Neural cell (in vitro differentiated cells): ENCODE measurements at regions not wholly inside any gene's neighbourhood (a gene's known extent, or its start where the extent isn't known, plus 50 kb on each side); places are given as distances from the start of the nearest gene placed in this dataset.

Experiments used
- CTCF ChIP-seq: fragments of 450-650 bp; IDR thresholded peaks from 2 replicates; pipeline ENCODE4 v1.5.1; 2014; ENCODE audit warnings: antibody characterized with exemption, mild to moderate bottlenecking, moderate library complexity; ENCODE audit not compliant: poor library complexity, severe bottlenecking
- EP300 ChIP-seq: fragments of 450-650 bp; conservative IDR thresholded peaks from 2 replicates; pipeline ENCODE4 v1.6.1; 2014; ENCODE audit warnings: antibody characterized with exemption, mild to moderate bottlenecking, moderate library complexity; ENCODE audit not compliant: poor library complexity, severe bottlenecking
- EZH2 ChIP-seq: fragments of 200-600, 300-800 bp; shearing (Covaris generic), sonication (generic); IDR thresholded peaks from 2 replicates; pipeline ENCODE4 v1.6.1; 2014; ENCODE audit warnings: antibody characterized with exemption, low read length, borderline replicate concordance, mild to moderate bottlenecking; ENCODE audit not compliant: insufficient read depth, poor library complexity, severe bottlenecking
- POLR2AphosphoS5 ChIP-seq: IDR thresholded peaks from 2 replicates; pipeline ENCODE4 v1.6.1; 2012
- SMC3 ChIP-seq: fragments of 450-650 bp; conservative IDR thresholded peaks from 2 replicates; pipeline ENCODE4 v1.6.1; 2014; ENCODE audit warnings: antibody characterized with exemption, mild to moderate bottlenecking, moderate library complexity; ENCODE audit not compliant: poor library complexity
- TAF1 ChIP-seq: IDR thresholded peaks from 2 replicates; pipeline ENCODE4 v1.6.1; 2012; ENCODE audit warnings: low read depth
- TF ChIP-seq, protein P1 (sequence below): IDR thresholded peaks from 2 replicates; pipeline ENCODE4 v1.6.1; 2012; ENCODE audit warnings: borderline replicate concordance

- TF ChIP-seq CTCF = no peak
- TF ChIP-seq, protein P1, sequence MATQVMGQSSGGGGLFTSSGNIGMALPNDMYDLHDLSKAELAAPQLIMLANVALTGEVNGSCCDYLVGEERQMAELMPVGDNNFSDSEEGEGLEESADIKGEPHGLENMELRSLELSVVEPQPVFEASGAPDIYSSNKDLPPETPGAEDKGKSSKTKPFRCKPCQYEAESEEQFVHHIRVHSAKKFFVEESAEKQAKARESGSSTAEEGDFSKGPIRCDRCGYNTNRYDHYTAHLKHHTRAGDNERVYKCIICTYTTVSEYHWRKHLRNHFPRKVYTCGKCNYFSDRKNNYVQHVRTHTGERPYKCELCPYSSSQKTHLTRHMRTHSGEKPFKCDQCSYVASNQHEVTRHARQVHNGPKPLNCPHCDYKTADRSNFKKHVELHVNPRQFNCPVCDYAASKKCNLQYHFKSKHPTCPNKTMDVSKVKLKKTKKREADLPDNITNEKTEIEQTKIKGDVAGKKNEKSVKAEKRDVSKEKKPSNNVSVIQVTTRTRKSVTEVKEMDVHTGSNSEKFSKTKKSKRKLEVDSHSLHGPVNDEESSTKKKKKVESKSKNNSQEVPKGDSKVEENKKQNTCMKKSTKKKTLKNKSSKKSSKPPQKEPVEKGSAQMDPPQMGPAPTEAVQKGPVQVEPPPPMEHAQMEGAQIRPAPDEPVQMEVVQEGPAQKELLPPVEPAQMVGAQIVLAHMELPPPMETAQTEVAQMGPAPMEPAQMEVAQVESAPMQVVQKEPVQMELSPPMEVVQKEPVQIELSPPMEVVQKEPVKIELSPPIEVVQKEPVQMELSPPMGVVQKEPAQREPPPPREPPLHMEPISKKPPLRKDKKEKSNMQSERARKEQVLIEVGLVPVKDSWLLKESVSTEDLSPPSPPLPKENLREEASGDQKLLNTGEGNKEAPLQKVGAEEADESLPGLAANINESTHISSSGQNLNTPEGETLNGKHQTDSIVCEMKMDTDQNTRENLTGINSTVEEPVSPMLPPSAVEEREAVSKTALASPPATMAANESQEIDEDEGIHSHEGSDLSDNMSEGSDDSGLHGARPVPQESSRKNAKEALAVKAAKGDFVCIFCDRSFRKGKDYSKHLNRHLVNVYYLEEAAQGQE = no peak
- no peak for TF ChIP-seq EZH2
- TF ChIP-seq TAF1 = no peak
- TF ChIP-seq EP300 = no peak
- TF ChIP-seq POLR2AphosphoS5 = no peak
- no peak for TF ChIP-seq SMC3
These were observed 136.7 kb upstream of the PJA2 start for GRCh38 chr5:109546461-109546860.
